Stomach (tissue), 4 donors: ENCODE measurements at regions not wholly inside any gene's neighbourhood (a gene's known extent, or its start where the extent isn't known, plus 50 kb on each side); places are given as distances from the start of the nearest gene placed in this dataset.

Source experiments
- CTCF ChIP-seq, 7 experiments: fragments of 450-650 bp in 4 of 7; fragments of 200-600 bp in 3 of 7; sonication (generic) in 3 of 7; IDR thresholded peaks; one replicate each; pipeline ENCODE4 v1.5.1; 2016 to 2019; ENCODE audit warnings: antibody characterized with exemption in 7 of 7, control low read depth in 2 of 7, mild to moderate bottlenecking in 1 of 7
- EP300 ChIP-seq: sonication (generic); formaldehyde crosslinking; IDR thresholded peaks from one replicate; pipeline ENCODE4 v1.6.1; 2017; ENCODE audit warnings: antibody characterized with exemption
- POLR2A ChIP-seq, 4 donors: fragments of 450-650 bp; IDR thresholded peaks; one replicate each; pipeline ENCODE4 v1.6.1; 2016; ENCODE audit warnings: antibody characterized with exemption in 4 of 4, control low read depth in 2 of 4, mild to moderate bottlenecking in 1 of 4, moderate library complexity in 1 of 4
- POLR2AphosphoS5 ChIP-seq, 3 donors: sonication (generic); formaldehyde crosslinking; IDR thresholded peaks; one replicate each; pipeline ENCODE4 v1.6.1; 2016; ENCODE audit warnings: antibody characterized with exemption in 3 of 3

- TF ChIP-seq POLR2A (IDR thresholded peaks at IDR 0.05) (no peak), CTCF (IDR thresholded peaks at IDR 0.05) (no peak), EP300 (no peak), POLR2AphosphoS5 (IDR thresholded peaks at IDR 0.05) (no peak)
These were observed 446.6 kb downstream of the IRS1 start for GRCh38 chr2:226352941-226353560.
